ENCODE measurements at regions not wholly inside any gene's neighbourhood (a gene's known extent, or its start where the extent isn't known, plus 50 kb on each side); places are given as distances from the start of the nearest gene placed in this dataset.

GRCh38 chr18:21978546-21979170 lies 190.7 kb upstream of the GATA6 start:
- TF ChIP-seq CTCF (IDR thresholded peaks at IDR 0.05) (no peak), POLR2A (IDR thresholded peaks at IDR 0.05) (no peak)
